ENCODE measurements at regions not wholly inside any gene's neighbourhood (a gene's known extent, or its start where the extent isn't known, plus 50 kb on each side); places are given as distances from the start of the nearest gene placed in this dataset.
"Not testable (repeated sequence)": the region's sequence is repeated elsewhere in the genome, so short reads cannot be mapped to it uniquely, and the experiment has no call there.

DNA sequence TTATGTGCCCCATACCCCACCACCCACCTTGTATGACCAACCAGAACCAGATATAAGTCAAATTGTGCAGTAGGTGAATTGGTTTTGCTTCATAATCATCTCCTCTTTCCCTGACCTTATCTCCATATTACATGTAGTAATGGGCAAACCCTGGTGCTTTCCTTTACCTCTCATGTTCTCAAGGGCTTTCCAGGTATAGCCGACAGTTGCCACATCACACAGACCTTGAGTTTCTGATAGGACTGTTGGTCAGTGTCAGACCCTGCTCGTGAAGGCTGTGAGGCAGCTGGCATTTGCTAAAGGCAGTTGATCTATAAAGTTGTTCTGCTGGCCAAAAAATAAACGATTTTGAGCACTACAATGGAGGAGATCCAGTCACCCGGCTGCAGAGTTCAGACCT lies 145.9 kb downstream of the ALX1 start:
- DNase-seq, result no peak

DNA sequence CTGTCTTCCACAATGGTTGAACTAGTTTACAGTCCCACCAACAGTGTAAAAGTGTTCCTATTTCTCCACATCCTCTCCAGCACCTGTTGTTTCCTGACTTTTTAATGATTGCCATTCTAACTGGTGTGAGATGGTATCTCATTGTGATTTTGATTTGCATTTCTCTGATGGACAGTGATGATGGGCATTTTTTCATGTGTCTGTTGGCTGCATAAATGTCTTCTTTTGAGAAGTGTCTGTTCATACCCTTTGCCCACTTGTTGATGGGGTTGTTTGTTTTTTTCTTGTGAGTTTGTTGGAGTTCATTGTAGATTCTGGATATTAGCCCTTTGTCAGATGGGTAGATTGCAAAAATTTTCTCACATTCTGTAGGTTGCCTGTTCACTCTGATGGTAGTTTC lies 153.1 kb downstream of the ALX1 start:
- not testable (repeated sequence) for DNase-seq

DNA sequence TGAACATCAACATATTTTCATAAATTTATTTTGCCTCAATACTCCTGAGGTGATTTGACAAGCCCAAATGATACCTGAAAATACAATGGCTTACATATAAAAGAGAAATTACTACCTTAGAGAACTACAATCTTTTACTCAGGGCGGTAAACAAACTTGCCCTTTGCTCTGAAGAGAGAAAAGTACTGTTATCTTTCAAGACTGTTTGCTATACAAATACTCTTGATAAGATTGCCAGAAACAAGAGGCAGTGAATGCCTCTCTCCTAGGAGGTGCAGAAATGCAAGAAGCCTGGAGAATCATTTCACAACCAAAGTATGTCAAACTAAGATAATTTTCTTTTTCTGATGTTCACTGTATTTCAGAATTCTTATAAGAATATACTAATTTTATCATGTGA lies 160.3 kb downstream of the ALX1 start:
- DNase-seq, result no peak

DNA sequence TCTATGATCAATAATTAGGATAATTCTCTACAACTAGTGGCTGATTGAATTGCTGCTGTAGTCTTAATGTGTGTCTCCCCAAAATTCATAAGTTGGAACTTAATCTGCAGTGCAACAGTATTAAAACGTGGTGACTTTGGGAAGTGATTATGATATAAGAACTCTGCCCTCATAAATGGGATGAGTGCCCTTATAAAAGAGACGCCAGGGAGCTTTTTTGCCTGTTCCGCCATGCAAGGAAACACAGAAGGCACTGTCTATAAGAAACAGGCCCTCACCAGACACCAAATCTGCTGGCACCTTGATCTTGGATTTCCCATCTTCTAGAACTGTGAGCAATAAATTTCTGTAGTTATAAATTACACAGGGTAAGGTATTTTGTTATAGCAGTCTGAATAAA lies 161.0 kb downstream of the ALX1 start:
- DNase-seq, result no peak

DNA sequence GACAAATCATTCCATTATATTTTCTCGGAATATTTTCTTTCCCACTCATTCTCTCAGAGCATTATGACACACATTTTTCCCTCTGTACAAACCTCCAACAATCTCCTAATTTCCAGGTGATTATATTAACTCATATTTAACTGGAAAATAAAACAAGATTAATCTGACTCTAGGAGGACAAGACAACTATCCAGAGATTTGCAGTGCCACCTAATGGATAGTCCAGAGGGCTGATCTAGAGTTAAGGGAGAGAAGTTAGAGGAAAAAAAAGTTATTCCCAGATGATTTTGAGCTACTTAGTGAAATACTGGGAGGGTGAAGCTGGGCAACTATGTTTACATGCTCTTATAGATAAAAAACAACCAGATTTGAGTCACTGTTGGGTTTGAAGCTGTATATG lies 161.7 kb downstream of the ALX1 start:
- DNase-seq, result no peak

DNA sequence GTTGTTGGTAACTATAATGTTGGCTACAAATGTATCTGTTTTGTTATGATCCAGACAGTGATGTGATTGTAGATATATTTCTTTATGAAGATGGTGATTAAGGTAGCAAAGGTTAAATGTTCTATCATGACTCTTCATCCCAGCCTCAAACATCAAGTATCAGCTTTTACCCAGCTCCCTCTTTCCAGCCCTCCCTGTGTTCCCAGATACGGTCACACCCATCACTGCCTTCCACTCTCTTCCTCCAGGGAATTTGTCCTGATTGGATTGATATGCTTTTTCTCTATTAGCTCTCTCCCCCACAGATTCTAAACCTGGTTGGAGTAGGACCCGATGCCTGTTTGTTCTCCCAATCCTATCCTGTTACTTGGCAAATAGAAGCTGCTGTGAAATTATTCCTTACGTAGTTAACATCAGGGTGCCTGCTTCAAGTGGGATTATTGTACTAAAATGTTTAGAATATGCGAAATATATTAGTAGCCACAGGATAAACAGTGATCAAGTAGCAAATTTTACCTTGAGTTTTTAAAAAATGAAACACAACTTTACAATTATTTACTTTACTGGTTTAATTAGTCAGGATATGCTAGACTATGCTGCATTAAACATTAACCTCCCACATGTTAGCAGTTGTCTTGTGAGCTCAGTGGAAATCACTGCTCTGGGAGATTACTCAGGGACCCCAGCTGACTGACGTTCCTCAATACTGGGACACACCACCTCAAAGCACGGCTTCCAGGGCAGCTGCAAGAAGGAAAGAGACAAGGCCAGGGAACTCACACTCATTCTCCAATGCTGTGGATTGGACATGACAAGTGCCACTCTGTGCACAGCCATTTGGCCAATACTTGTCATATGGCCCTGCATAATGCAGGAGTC lies 165.3 kb downstream of the ALX1 start:
- no peak for DNase-seq

DNA sequence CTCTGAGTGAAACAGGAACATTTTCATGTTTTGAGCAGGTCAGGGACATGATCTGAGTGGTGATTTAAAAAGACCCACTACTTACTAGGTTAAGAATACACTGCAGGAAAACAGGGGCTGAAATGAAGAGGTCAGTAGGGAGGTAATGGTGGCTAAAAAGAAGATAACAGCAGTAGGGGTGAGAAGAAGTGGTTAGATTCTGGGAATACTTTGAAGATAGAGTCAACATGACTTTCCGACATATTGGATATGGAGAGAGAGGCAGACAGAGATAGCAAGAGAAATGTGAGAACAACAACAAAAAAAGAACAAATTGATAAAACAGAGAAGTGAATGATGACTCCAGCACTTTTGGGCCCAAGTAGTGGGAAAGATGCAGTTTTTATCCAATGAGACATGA lies 168.0 kb downstream of the ALX1 start:
- no peak for DNase-seq

DNA sequence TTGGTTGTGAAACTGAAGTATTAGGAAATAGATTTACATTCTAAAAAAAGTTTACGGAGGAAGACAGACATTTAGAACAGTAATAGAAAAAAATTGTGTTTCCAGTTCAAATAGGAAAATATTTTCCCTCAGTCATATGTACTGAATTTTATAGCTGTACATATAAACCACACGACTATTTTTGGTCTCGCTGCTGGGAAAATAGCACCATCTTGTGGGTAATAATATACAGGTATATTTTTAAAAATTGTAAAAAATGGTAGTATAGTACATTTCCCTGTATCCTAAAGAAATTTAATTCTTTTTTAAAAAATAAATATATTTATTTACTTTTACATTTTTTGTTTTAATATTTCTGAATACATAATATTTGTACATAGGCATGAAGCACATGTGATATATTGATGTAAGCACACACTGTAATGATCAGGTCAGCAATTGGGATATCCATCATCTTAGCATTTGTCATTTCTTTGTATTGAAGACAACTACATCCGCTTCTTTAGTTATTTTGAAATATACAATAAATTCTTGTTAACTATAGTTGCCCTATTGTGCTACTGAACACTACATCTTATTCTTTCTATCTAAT lies 168.6 kb downstream of the ALX1 start:
- DNase-seq, result peak; percentile 12

DNA sequence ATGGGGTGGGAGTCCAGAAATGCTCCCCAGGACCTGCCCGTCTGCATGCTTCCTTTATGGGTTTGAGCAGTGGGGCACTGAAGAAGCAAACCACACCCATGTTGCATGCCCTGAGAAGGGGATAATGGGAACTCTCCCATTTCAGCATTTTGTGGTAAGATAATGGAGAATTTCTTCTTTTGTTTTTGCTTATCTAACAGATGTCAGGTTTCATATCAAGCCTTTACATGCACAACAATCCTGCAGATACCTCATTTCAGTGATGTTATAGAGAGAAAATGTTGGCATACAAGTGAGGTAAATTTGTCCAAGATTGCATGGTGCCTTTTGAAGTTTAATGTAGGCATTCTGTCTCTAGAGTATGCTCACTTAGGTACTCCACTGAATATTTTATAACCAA lies 177.0 kb downstream of the ALX1 start:
- no peak for DNase-seq

DNA sequence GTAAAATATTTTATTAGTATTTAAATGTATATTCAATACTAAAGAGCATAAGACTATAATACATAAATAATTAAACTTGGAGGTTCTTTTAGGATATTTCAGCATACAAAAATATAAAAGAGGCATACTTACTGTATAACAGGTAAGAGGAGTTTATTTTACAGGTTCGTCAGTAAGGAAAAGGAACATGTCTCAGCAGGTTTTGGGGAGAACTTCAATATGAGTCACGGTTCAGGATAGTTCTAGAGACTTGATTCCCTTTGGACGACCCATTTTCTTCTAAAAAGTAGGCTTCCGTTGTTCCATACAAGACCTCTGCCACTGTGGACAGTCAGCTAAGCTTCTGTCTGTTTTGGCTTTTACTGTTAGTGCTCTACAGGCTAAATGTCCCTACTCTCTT lies 181.1 kb downstream of the ALX1 start:
- no peak for DNase-seq

DNA sequence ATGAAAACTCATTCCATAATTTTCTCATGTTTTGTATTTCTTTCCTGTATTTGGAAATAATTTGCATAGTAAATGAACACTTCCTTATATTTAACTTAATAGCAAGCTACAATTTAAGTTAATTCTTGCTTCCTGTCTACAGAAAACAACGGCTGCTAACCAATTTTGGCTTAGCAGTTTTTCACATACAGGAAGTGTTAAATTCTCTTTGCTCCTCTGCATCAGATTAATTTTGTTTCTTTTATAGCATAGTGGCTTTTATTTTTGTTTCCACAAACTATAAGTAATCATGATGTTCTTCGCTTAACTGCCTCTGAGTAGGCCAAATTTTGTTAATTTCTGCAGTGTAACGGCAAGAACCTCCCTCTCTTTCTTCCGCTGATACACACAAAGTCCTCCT lies 182.9 kb downstream of the ALX1 start:
- no peak for DNase-seq

DNA sequence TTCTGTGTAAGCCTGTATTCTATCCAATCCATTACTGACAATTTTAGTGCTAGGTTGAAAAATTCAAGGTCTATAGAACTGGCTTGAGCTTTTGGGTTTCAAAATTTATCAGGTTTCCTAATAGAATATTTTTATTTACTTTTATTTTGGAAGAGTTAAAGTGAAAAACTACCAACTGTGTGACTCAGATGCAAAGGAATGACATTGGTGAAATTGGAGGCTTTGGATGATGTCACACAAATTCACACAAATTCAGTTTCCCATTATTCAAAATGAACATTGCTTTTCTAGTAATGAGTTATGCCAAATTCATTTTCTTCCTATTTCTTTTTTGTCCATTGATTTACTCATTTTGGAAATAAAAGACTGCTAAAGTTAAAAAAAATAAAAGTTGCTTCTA lies 186.9 kb downstream of the ALX1 start:
- DNase-seq, result no peak

DNA sequence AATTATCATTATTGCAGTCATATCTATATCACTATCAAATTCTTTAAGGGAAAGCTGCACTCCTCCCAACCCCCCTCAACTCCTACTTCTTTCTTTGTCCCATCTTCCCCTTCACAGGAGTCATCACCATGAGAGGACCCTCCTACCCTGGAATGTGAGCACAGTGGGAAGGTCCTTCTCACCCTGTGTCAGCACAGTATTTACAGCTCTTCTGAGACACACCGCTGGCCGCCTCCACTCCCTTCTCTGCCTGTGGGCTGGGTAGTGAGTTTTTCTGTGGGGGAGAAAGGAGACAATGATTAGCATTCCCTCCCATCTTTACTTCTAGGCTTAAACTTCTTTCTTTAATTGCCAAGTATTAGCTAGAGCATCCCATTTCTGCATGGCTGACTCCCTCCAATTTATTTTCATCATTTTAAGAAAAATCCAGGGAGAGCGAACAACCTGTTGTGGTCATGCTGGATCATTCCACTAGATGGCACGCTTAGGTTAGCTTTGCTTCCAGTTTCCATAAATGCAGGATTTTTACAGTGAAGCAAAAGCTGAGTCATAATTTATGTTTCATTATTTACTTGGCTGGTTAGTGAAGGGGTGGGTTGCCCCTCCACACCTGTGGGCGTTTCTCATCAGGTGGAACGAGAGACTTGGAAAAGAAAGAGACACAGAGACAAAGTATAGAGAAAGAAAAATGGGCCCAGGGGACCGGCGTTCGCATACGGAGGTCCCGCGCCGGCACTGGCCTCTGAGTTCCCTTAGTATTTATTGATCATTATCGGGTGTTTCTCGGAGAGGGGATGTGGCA lies 188.5 kb downstream of the ALX1 start:
- DNase-seq, result no peak

DNA sequence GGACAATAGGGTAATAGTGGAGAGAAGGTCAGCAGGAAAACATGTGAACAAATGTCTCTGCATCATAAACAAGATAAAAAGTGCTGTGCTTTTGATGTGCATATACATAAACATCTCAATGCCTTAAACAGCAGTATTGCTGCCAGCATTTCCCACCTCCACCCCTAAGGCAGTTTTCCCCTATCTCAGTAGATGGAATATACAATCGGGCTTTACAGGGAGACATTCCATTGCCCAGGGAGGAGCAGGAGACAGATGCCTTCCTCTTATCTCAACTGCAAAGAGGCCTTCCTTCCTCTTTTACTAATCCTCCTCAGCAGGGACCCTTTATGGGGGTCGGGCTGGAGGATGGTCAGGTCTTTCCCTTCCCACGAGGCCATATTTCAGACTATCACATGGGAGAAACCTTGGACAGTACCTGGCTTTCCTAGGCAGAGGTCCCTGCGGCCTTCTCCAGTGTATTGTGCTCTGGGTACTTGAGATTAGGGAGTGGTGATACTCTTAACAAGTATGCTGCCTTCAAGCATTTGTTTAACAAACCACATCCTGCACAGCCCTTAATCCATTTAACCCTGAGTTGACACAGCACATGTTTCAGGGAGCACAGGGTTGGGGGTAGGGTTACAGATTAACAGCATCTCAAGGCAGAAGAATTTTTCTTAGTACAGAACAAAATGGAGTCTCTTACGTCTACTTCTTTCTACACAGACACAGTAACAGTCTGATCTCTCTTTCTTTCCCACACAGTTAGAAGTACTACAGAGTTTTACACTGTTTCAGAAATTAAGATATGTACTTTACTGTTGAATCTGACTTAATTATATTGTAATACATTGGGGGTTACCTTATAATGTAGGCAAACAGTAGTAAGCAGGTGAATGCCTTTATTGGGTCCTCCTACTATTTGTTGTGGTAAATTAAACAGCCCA lies 189.4 kb downstream of the ALX1 start:
- DNase-seq, result not testable (repeated sequence)

DNA sequence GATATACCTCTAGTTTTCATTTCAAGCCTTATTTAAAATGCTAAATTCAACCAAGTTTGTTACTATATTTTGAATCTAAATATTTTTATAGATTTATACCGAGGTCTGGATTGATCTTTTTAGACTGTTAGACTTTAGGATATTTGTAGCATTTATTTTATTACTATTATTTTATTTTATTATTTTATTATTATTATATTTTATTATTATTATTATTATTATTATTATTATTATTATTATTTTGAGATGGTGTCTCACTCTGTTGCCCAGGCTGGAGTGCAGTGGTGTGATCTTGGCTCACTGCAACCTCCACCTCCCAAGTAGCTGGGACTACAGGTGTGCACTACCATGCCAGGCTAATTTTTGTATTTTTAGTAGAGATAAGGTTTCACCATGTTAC lies 195.3 kb downstream of the ALX1 start:
- DNase-seq, result not testable (repeated sequence)

DNA sequence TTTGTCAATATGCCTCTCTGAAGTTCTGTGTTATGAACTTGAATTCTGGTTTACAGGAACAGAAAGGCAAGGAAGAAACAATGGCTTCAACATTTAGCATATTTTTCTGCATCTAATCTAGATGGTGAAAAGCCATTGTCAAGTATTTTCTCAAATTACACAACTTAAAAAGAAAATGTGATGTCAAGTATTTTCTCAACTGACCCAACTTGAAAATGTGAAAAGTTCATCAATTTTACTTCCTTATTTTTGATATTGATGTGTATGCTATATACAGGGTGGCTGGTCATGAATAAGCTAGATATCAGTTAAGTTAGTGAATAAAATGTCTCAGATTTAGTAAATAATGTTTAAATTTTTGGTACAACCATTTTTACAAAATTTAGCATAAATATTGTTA lies 196.7 kb downstream of the ALX1 start:
- DNase-seq, result no peak

DNA sequence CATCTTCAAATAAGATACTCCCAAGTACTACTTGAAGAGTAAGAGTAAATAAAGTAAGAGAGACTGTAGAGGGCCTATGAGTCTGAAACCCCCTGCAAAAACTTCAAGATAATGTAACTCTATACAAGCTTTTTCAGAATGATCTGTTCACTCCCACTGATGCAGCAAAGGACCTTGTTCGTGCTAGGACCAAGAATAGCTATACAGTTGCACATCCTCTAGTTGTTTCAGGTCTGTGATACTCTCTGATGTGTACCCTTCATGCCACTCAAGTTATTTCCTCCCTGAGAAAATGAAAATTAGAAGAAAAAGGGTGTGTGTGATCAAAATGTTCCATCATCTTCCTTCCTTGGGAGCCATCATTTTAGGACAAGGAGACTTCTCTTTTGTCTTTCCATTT lies 204.4 kb downstream of the ALX1 start:
- DNase-seq, result no peak

DNA sequence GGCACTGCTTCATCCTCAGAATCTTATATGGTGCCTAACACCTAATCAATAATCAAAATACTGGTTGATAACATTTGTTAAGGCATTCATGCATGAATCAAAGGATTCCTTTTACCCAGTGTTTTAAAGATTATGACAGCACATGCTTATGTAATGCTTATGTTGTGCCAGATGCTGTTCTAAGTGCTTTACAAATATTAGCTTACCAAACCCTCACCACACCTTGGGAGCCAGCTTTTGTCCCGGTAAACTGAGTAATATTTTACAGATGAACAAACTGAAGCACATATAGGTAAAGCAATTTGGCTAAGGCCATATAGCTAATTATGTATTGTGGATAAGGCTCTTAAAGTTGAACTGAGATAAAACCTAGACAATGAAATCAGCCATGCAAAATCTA lies 209.2 kb downstream of the ALX1 start:
- peak; percentile 58 for DNase-seq

DNA sequence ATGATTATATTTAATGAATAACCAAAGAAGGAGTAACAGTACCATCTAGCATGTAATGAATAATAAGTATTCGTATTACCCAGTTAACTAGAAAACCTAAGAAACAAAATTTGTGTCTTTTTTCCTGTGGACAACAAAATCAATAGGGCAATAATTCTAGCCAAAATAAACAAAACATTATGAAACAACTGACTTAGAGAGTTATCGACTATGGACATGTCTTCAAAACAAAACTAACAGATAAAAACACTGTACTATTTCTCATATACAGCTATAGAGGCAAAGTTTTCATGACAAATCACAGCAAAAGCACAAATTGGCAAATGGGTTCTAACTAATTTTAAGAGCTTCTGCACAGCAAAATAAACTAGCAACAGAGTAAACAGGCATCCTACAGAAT lies 224.1 kb downstream of the ALX1 start:
- no peak for DNase-seq

DNA sequence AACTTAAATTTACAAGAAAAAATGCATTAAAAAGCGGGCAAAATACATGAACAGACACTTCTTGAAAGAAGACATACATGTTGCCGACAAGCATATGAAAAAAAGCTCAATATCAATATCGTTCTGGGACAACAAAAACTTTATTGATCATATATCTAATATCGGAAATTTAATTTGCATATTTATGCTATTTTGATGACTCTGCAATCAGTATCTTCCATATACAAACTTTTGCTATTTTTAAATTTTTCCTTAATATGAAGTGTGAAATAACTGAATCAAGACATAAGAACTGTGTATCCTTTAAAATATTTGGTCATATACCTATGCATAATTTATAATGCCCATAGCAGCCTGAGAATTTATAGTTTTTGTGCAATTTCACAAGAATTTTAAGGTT lies 224.6 kb downstream of the ALX1 start:
- no peak for DNase-seq

DNA sequence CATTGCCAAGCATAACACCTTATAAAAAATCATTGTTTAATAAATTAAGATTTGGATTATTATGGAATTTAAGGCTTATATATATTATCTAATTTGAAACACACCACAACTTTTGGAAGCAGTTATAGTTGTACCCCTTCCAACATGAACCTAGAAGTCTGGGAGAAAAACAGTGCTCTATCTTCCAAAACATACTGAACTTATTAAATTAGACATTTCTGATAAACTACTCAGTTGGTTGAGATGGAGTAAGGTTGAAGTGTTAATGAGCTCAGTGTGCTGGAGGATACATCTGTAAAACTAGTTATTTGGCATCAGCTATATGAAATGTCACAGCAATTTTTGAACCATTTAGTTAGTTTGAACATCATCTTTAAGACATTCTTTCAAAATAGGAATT lies 227.4 kb downstream of the ALX1 start:
- no peak for DNase-seq

DNA sequence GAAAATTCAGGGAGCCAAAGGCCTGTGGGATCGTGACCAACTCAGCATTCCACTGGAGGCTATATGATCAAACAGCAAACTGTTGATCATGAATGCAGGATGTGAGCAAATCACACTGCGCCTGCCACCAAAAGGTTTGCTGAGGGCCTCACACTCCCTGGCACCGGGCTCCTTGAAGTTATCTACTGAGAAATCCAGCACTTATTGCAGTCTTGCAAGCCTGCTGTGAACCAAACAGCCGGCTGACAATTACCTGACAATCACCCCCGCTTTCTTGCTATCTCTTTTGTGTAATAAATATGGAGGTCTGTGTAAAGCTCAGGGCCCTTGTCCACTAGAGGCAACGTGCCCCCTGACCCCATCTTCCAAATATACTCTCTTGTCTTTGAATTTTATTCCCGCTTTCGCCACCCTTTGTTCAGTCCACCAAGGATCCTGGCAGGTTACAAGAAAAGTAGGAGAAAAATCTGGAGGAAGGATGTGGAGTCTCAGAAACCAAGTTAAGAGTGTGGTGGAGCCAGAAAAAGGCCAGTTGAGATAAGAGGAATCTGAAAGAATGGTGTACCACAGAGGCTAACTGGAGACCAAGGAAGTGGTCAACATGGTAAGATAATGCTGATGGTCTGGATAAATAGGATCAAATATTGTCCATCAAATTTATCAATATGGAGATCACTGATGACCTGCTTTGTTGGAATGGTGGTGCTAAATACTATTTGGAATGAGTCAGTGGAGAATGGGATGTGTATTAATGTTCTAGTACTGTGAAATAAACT lies 229.2 kb downstream of the ALX1 start:
- no peak for DNase-seq

Measured in NCI-H1417 treated with DMSO at 0.1 percent for 48 hours (cell line).